NCI-H2029 treated with DMSO at 0.1 percent for 48 hours (cell line): ENCODE measurements at regions not wholly inside any gene's neighbourhood (a gene's known extent, or its start where the extent isn't known, plus 50 kb on each side); places are given as distances from the start of the nearest gene placed in this dataset.

Experiments used
- DNase-seq: peaks from one replicate; lab custom pipeline; 2025; lab: John Stamatoyannopoulos, UW

DNA sequence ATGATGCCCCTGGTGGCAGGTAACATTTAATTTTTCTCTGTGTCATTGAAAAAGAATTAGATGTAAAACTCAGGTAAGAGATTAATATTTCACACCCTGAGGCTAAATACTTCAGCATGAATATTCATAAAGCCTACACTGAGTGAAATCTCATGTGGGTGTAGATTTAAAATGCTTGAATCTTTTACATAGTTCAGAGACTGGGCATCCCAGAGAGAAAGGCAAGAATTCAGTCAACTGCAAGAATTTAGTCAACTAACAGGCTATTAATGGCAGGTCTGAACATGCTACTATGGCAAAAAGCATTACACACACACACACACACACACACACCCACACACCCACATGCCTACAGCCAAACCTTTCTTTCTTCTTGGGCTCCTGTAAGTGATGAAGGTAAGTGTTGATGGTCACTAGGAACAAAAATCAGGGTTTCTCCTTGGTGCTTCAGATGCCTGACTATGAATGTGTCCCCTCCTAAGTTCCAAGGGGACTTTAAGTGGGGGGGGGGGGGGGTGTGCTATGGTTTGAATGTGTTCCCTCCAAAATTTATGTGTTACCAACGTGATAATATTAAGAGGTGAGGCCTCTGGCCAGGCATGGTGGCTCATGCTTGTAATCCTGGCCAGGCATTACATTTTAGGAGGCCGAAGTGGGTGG lies 63.7 kb upstream of the PSMD7 start:
- DNase-seq = no peak

DNA sequence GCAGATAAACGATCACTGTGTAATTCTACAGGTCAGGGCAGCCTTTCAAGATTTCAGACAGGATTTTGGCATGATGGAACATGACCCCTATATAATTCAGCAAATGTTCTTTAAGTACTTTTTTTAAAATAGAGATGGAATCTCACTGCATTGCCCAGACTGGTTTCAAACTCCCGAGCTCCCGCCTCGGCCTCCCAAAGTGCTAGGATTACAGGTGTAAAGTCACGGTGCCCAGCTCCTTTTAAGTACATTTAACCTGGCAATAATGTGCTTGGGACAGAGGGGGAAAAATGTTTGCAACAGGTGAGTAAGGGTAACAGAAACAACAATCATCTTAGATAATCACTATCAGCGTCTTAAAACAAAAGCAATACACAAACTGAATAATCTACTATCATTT lies 66.5 kb upstream of the PSMD7 start:
- no peak for DNase-seq

DNA sequence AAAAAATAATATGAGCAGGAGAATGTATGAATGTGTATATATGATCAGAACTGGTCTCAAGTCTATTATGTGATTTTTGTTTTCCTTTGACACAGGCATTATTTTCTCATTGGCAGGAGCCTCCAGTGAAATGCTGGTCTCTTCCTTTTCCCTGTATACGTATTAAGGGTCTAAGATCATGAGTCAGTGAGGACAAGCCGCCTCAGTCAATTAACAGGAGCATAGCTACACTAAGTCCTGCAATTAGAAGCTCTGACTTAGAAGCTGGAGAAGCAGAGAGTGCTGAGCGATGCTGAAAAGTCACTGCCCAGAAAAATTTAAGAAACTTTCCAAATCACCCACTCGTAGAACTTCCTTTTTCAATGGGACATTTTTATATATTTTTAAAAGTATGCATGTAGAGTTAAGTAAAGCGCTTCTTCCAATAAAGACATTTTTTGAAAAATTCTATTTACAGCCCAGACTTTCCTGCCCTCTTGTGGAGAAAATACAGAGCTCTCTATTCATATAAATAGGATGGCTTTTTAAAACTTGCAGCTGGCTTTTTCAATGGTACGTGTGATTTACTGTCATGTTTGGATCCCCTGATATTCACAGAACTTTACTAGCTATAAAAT lies 70.2 kb upstream of the PSMD7 start:
- no peak for DNase-seq

DNA sequence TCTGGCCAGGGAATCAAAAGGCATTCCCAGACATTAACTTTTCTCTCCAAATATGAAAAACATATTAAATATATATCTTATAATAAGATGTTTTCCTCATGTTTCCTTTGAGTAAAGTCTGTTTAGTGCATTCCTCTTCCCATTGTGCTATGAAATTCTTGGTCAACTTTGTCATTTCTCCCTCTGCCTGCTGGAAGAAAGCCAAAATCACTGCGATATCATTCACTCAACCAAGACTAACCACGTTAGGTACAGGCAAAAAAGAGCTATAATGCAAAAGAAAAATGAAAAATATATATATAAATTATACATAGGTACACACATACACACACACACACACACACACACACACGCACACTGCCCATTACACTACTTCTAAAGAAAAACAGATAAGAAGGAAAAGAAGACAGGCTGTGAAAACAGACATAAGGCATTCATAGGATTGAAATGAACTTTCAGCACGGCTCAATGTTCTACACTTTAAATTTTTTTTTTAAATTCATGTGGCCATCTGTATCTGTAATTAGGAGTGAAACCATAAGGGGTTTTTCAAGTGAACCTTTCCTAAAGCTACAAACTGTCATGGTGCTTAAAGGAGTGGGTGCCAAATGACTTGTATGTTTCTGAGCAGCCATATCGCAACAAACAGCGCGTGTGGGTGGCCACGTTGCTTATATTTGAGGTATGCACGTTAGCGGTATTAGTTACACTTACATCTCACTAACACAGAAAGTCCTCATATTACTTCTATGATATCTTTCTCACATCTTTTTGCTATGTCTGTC lies 71.6 kb upstream of the PSMD7 start:
- no peak for DNase-seq

DNA sequence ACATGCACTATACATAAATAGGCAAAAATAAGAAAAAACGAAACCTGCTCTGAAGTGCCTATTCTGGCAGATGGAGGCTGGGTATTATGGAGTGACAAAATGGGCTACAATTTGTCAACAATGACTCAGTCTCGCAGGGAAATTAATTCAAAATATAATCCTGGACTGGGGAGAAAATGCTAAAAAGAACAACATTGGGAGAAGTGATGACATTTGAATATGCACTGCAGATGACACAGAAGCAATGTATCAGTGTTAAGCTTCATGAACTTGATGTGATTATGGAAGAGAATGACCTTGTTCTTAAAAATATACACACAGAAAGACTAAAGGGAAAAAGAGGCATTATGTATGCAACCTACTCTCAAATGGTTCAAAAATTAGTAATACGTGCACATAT lies 74.8 kb upstream of the PSMD7 start:
- no peak for DNase-seq

DNA sequence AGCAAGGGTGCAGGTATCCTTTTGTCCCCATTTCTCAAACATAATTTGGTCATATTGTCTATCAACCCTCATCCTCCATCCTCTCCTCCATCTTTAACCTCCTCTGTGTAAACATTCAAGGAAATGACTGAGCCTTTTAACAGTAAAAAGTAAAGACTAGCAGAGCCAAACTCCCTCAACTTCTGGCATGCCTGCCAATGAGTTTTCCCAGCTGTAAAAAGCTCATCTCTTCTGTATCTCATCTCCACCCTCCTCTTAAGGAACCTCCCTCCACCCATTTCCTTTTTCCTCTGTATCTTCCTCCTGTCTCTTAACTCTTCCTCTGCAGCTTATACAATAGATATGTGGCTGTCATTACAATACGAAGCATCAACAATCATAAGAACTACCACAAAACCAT lies 76.9 kb upstream of the PSMD7 start:
- DNase-seq = no peak

DNA sequence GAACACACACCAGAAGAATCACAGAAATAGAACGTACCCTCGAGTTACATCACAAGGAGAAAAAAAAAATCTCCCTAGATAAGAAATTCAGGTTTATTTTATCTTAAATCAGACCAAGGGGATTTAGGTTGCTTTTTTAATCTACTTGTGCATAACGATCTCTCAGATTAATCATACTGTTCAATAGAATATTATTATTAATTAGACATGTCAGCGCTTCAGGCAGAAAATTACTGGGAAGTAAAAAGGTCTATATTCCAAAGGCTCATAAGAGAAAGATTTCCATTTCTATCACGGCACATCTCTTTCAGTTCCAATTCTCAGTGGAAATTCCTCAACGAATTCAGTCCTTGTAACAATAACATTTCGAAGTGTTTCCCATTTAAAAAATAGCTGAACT lies 77.7 kb upstream of the PSMD7 start:
- DNase-seq = no peak

DNA sequence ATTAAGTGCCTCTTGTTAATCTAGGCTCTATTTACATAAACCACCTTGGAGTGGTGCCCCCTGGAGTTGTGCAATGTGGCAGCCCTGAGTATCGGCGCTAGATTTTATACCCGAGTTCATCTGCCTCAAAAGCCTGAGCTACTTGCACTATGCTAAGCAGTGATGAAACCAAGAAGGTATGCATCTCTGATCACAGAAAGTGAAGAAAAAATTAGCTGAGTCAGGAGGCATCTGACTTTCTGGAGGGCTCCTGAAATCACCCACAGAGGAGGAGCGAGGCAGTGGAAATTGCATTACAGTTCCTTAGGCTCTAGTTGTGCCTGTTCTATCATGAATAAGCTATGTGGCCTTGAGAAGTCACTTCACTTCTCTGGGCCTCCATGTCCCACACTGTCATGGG lies 80.3 kb upstream of the PSMD7 start:
- no peak for DNase-seq

DNA sequence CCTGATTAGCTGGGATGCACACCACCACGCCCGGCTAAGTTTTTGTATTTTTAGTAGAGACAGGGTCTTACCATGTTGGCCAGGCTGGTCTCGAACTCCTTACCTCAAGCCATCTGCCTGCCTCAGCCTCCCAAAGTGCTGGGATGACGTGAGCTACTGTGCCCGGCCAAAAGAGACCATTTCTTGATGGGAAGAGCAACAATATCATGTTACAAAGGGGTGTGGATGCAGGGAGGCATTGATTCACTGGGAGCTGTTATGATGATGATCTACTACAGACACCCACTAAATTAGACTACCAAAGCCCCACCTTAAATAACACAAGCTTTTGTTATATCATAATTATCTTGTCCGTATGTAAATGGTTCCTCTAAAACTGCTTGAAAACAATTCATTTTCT lies 81.4 kb upstream of the PSMD7 start:
- DNase-seq = no peak

DNA sequence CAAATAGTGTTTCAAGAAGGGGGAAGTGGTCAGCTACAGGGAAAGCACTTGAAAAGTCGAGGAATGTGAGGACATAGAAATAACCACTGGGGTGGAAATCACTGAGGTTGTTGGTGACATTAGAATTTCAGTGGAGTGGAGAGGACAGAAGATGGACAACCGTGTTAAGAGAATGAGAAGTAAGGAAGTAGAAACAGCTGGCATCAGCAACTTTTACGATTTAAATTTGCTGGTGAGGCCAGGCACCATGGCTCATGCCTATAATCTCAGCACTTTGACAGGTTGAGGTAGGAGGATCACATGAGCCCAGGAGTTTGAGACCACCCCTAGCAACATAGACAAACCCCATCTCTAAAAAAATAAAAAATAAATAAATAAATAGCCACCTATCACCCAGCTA lies 83.2 kb upstream of the PSMD7 start:
- no peak for DNase-seq

DNA sequence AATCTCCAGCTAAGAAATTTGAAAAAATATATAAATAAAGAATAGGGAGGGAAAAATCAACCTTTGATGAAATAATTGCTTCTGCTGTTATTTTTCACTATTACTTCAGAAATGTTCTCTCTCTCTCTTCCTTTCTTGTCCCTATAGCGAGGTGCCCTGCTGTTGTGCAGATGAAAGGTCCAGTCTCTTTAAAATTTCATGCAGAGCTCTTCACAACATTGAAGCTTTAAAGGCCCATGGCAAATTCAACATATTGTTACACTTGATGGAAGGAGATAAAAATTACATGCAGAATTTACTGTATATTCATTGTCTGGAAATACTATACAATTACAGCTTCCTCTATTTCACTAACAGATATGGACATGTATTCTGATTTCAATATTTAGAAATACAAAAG lies 86.4 kb upstream of the PSMD7 start:
- DNase-seq = no peak

DNA sequence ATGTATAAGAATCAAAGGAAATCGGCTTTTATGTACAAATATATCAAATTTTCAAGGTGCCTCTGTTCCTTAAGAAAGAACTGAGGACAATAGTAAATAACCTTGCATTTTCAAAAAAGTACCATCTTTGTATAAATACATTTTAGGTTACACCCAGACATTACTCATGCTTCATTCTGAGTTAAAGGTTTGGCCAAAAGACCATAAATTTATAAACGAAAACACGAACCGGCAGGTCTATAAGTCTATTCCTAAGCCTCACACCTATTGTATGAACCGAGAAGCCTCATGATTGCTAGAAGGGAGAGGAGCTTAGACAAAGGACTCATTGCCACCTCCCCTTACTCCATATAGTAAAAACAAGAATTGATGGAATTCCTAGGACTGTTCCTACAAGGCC lies 94.6 kb upstream of the PSMD7 start:
- DNase-seq = no peak

DNA sequence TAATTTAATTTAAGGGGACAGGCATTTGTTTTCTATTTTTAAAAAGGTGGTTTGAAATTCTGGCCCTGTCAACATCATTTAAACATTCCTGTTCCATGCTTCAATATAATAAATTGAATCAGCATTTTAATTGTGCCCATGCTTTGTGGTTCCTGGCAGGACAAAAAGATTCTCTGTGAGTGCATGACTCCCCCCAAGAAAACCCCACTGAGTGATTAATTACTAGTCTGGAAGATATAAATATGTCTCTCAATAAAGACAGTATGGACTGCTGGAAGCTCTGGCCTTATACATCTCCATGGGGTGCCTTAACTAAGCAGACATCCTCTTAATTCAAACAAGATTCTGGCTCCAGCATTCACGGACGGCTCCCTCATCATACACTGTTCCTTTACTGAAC lies 95.0 kb upstream of the PSMD7 start:
- no peak for DNase-seq

DNA sequence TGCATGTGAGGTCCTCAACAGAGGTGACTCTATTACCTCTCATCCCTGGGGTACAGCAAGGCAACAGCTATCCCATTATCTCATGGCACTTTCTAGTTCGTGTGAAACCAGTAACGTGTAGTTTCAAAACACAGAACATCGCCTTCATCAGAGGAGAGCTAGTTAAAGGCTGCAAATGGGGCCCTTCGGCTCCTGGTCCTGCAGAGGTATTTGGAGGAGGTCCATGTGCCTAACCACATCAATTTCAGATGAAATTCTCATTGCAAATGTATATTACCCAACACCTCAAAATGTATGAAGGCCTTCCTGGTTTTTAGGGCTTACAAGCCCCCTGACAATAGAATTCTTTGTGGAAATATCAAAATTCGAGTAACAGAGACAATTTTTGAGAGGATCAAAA lies 95.7 kb upstream of the PSMD7 start:
- DNase-seq = no peak

DNA sequence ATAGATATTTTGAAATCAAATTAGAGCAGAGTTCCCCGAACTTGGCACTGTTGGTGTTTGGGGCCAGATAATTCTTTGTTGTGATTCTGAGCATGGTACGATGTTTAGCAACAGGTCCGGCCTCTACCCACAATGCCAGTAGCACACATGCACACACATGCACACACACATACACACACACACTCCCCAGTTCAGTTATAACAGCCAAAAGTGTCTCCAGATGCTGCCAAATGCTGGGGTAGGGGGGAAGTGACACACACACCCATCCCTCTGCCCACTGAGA lies 96.8 kb upstream of the PSMD7 start:
- no peak for DNase-seq

DNA sequence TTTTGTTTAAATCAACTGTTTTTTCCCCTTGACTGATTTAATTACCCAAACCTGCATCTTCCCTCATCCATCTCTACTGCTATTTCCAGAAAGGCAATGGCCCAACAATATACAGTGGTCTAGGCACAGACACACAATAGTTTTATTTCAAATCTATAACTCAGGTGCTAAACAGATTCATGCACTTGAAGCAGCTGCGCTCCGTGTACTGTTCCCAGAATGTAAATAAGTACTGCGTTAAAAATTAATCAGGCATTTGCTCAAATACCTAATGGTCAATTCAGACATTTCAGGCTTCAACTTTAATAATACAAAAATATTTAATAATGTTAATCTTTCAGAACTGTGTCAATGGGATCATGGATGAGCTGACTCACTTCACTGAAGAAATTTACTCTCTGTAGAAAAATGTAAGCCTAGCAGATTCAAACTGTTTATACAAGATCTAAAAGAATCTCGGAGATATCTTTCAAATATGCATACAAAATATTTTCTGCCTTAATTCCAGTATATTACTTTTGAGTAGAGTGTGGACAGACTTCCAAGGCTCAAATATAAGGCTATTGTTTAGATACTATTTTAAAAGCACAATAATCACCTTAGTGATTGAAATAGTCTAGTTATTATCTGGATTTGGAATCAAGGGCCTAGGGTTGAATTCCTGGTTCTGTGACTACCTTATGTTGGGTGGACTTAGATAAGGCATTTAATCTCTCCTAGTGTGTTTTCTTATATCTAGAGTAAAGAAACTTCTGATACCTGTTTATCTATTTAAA lies 97.4 kb upstream of the PSMD7 start:
- no peak for DNase-seq

DNA sequence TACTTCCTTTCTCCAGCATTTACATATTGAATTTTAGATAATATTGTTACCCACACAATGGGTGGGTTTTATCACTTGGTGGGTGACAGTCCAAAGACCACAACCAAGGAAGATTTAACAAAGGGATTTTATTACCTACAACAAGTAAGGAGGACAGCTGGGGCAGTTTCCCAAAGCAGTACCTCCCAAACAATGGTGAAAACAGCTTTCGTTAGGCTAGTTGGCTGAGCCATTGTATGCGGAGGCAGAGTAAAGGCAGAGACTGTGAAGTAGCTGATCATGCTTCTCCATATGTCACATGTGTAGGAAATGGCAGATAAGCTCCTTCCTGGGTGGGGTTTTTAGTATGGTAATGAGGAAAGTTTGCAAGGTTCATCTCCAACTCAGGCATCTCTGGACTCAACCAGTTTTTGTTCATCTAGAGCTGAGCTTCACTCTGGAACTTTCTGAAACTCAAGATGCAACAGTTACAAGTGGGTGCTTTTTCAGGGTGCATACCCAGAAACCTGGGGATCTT lies 104.3 kb upstream of the PSMD7 start:
- DNase-seq = no peak

DNA sequence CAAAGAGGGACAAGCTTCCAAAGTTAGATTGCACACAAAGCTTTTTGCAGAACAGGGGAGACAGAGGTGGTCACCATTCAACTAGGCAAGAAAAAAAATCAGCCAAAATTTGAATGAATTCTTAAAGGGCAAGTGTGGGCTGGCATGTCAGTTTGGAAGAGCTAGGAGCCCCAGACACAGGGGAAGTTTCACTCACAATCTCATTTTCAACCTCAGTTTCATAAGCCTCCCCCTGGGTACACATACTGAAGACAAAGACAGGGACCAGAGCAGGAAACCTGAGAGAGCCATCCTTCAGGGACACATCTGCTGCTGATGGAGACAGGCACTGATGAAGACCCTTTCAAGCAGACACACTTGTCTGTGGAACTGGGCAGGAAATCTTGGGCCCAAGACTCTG lies 106.3 kb upstream of the PSMD7 start:
- no peak for DNase-seq

DNA sequence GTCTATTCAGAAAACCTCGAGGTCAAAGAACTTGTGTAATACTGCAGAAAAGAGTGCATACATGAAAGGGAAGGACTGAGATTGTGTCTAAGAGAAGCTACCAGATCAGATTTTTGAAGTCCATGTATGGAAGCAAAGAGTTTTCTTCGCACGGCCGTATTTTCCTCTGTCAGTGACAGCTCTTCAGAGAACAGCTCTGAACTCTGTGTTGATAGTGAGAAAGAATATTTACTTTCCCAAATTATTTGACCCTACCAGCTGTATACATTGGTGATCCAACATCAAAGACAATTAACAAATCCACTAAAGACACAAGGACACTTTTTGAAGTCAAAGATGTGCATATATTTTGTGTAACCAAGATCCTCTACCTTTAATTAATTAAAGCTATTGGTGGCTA lies 107.8 kb upstream of the PSMD7 start:
- no peak for DNase-seq

DNA sequence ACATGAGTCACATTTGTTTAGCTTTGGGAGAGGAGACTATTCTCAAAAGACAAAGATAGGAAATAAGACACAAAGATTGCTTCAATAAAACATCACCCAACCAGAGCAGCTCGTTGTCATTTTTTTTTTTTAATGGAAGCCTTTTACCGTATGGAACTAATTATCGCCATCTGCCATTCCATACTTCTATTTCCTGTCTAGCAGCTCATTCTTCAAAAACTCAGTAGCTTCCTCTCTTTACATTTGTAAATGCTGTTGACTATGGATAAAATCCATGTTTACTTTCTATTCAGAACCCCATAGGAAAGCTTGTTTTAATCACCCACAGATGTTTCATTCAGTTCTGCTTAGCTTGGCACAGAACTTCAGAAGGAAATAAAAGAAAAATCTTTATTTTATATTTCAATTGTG lies 110.0 kb upstream of the PSMD7 start:
- DNase-seq = no peak

DNA sequence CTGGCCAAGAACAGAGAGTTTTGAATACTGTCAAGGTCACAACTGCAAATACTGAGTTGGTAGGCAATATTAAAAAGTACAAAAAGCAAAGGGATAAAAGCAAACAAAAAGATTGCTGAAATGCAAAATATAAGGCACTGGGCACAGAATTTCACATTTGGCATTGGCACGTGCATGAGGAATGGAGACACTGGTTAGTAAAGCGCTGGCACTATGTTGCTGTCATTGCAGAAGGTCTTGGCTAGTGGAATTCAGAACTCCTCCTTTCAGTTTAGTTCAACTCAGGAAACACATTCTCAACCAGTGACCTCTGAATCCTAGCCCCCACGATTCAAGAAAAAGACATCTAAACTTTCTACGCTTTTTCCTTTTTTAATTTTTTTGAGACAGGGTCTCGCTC lies 111.8 kb upstream of the PSMD7 start:
- DNase-seq = no peak

DNA sequence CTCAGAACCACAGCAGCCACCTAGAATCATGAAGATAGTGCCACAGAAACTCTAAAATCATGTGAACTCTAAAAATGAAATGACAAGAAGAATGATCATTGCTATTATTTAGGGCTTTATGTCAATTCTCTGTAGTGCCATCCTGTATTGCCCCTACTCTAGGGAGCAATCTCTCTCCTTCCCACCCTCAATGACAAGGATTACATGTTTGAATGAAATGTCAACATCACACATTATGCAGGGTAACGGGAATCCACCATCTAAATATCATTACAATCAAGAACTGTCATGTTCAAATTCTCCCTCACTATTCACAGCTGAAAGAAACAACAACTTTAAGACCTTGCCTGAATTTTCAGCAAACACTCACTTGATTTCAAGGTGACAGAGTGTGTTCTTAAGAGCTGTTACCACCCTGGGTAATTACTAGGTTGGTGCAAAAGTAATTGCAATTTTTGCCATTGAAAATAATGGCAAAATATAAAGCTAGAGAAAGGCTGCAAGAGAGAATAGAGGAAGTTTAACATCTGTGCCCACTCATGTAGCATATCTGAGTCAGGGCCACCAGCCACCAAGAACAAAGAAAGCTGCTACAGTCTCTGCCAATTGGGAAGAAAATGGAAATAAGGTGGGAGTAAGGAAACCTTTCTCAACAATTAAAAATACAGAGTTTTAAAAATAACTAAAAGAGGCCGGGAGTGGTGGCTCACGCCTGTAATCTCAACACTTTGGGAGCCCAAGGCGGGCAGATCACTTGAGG lies 112.8 kb upstream of the PSMD7 start:
- no peak for DNase-seq
